ENCODE measurements at regions not wholly inside any gene's neighbourhood (a gene's known extent, or its start where the extent isn't known, plus 50 kb on each side); places are given as distances from the start of the nearest gene placed in this dataset.

DNA sequence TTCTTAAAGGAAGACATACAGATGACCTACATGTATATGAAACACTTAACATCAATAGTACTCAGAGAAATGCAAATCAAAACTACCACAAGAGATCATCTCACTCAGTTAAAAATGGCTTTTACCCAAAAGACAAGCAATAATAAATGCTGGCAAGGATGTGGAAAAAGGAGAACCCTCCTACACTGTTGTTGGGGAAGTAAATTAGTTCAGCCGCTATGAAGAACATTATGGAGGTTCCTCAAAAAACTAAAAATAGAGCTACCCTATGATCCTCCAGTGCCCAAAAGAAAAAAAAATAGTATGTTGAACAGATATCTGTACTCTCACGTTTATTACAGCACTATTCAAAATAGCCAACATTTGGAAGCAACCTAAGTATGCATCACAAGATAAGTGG lies 1579.4 kb upstream of the TMEFF2 start:
- no peak overlapping the region for H3K4me2 ChIP-seq (ENCODE audit: control insufficient read depth, insufficient read depth)
- H3K79me2 ChIP-seq (ENCODE audit: control insufficient read depth, insufficient read depth, low read length), result no peaks in the 10 kb centered on the region
- no peaks in the 10 kb centered on the region for H3K9me3 ChIP-seq (replicated peaks; ENCODE audit: control insufficient read depth, insufficient read depth, low read length)
- no peaks in the 10 kb centered on the region for H3K36me3 ChIP-seq (ENCODE audit: control insufficient read depth in 2 of 2, insufficient read depth in 2 of 2, low read length in 1 of 2)
- ChIA-PET SMC1A (ENCODE audit: uncharacterized antibody, unreplicated experiment) (no interaction called here), POLR2A (no interaction called here), CTCF (no interaction called here), RAD21 (ENCODE audit: unreplicated experiment) (no interaction called here)
- intact Hi-C loops (cut with micrococcal nuclease; ENCODE audit: unreplicated experiment), result no loop called here
- H3K4me3 ChIP-seq, result no peak overlapping the region
- H3K27ac ChIP-seq (ENCODE audit: control insufficient read depth, insufficient read depth), result no peak overlapping the region
- no peak for ATAC-seq
- no peak for FAIRE-seq
- no peak overlapping the region for H3K9ac ChIP-seq (ENCODE audit: control insufficient read depth, insufficient read depth, low read length)
- no TSS peak for BruUV-seq (replicated peaks)
- WGBS (ENCODE audit: insufficient coverage, insufficient replicate concordance, low lambda C conversion rate, missing lambda C conversion rate), result 50% methylated on average over 2 of the region's 2 CpGs
- no peaks in the 10 kb centered on the region for H3K27me3 ChIP-seq (replicated peaks in 1 of 2; ENCODE audit: control insufficient read depth in 2 of 2, insufficient read depth in 2 of 2, low read length in 1 of 2)
- in situ Hi-C loops (cut with MboI), result no loop called here
- H4K20me1 ChIP-seq (ENCODE audit: control insufficient read depth, insufficient read depth), result no peaks in the 10 kb centered on the region
- TF ChIP-seq, protein P1, sequence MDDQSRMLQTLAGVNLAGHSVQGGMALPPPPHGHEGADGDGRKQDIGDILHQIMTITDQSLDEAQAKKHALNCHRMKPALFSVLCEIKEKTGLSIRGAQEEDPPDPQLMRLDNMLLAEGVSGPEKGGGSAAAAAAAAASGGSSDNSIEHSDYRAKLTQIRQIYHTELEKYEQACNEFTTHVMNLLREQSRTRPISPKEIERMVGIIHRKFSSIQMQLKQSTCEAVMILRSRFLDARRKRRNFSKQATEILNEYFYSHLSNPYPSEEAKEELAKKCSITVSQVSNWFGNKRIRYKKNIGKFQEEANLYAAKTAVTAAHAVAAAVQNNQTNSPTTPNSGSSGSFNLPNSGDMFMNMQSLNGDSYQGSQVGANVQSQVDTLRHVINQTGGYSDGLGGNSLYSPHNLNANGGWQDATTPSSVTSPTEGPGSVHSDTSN (IDR thresholded peaks at IDR 0.05; ENCODE audit: insufficient replicate concordance, low read depth, low read length), result no peak
- no peak for TF ChIP-seq EED (IDR thresholded peaks at IDR 0.05; ENCODE audit: low read depth)
- TF ChIP-seq ZNF217 (IDR thresholded peaks at IDR 0.05), result no peak
- no peak for TF ChIP-seq POLR2AphosphoS5 (IDR thresholded peaks at IDR 0.05; ENCODE audit: low read length)
- TF ChIP-seq STAT1 (conservative IDR thresholded peaks at IDR 0.05), result no peak
- no peak for TF ChIP-seq PAX5 (IDR thresholded peaks at IDR 0.05; ENCODE audit: borderline replicate concordance, low read depth, low read length)
- TF ChIP-seq POLR2A (IDR thresholded peaks at IDR 0.05; ENCODE audit: low read depth, low read length), result no peak
- TF ChIP-seq, protein P2, sequence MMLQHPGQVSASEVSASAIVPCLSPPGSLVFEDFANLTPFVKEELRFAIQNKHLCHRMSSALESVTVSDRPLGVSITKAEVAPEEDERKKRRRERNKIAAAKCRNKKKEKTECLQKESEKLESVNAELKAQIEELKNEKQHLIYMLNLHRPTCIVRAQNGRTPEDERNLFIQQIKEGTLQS (IDR thresholded peaks at IDR 0.05; ENCODE audit: borderline replicate concordance, extremely low read depth, low read depth, low read length), result no peak
- no peak overlapping the region for H2AFZ ChIP-seq (ENCODE audit: control insufficient read depth, low read depth, low read length)
- no peak for DNase-seq (ENCODE audit: low read depth, low spot score)
- H3K4me1 ChIP-seq (ENCODE audit: control insufficient read depth, insufficient read depth, low read length), result no peaks in the 10 kb centered on the region

DNA sequence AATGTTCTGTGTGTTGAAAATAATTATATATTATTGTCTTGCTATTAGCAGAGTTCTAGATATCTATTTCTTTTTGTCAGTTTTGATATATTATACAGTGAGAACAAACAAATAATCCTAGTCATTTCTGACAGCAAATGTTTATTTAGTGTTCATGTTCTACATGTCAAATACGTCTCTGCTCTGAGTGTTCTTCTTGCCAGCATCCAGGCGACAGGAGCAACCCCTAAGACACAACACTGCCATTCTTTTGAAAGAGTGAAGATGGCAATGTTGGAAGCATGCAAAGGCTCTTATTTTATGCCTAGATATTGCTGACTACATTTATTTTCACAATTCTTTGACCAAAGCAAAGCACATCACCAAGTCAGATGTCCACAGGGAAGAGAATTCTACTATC lies 1556.6 kb upstream of the TMEFF2 start:
- no peaks in the 10 kb centered on the region for H3K4me1 ChIP-seq (ENCODE audit: control insufficient read depth, insufficient read depth, low read length)
- WGBS (ENCODE audit: insufficient coverage, insufficient replicate concordance, low lambda C conversion rate, missing lambda C conversion rate), result 13% methylated on average over 2 of the region's 2 CpGs
- no peak for DNase-seq (ENCODE audit: low read depth, low spot score)
- no peaks in the 10 kb centered on the region for H3K36me3 ChIP-seq (ENCODE audit: control insufficient read depth in 2 of 2, insufficient read depth in 2 of 2, low read length in 1 of 2)
- POLR2A ChIA-PET, result no interaction called here
- H3K9ac ChIP-seq (ENCODE audit: control insufficient read depth, insufficient read depth, low read length), result no peak overlapping the region
- no peak for FAIRE-seq
- no TSS peak for BruUV-seq (replicated peaks)
- no peak overlapping the region for H3K27ac ChIP-seq (ENCODE audit: control insufficient read depth, insufficient read depth)
- no peaks in the 10 kb centered on the region for H3K79me2 ChIP-seq (ENCODE audit: control insufficient read depth, insufficient read depth, low read length)
- H3K4me3 ChIP-seq, result no peak overlapping the region
- ATAC-seq, result no peak
- intact Hi-C loops (cut with micrococcal nuclease; ENCODE audit: unreplicated experiment) (no loop called here), in situ Hi-C loops (cut with MboI) (no loop called here)
- SMC1A ChIA-PET (ENCODE audit: uncharacterized antibody, unreplicated experiment), result no interaction called here
- H3K27me3 ChIP-seq (replicated peaks in 1 of 2; ENCODE audit: control insufficient read depth in 2 of 2, insufficient read depth in 2 of 2, low read length in 1 of 2), result no peaks in the 10 kb centered on the region
- no peak overlapping the region for H3K4me2 ChIP-seq (ENCODE audit: control insufficient read depth, insufficient read depth)
- H4K20me1 ChIP-seq (ENCODE audit: control insufficient read depth, insufficient read depth), result no peaks in the 10 kb centered on the region
- no peaks in the 10 kb centered on the region for H3K9me3 ChIP-seq (replicated peaks; ENCODE audit: control insufficient read depth, insufficient read depth, low read length)
- RAD21 ChIA-PET (ENCODE audit: unreplicated experiment), result no interaction called here
- CTCF ChIA-PET, result no interaction called here
- no peak overlapping the region for H2AFZ ChIP-seq (ENCODE audit: control insufficient read depth, low read depth, low read length)
- TF ChIP-seq JUNB (IDR thresholded peaks at IDR 0.05) (no peak), DPF2 (IDR thresholded peaks at IDR 0.05) (no peak), LARP7 (IDR thresholded peaks at IDR 0.05) (no peak), YBX1 (IDR thresholded peaks at IDR 0.05) (no peak)
- TF ChIP-seq, protein P3, sequence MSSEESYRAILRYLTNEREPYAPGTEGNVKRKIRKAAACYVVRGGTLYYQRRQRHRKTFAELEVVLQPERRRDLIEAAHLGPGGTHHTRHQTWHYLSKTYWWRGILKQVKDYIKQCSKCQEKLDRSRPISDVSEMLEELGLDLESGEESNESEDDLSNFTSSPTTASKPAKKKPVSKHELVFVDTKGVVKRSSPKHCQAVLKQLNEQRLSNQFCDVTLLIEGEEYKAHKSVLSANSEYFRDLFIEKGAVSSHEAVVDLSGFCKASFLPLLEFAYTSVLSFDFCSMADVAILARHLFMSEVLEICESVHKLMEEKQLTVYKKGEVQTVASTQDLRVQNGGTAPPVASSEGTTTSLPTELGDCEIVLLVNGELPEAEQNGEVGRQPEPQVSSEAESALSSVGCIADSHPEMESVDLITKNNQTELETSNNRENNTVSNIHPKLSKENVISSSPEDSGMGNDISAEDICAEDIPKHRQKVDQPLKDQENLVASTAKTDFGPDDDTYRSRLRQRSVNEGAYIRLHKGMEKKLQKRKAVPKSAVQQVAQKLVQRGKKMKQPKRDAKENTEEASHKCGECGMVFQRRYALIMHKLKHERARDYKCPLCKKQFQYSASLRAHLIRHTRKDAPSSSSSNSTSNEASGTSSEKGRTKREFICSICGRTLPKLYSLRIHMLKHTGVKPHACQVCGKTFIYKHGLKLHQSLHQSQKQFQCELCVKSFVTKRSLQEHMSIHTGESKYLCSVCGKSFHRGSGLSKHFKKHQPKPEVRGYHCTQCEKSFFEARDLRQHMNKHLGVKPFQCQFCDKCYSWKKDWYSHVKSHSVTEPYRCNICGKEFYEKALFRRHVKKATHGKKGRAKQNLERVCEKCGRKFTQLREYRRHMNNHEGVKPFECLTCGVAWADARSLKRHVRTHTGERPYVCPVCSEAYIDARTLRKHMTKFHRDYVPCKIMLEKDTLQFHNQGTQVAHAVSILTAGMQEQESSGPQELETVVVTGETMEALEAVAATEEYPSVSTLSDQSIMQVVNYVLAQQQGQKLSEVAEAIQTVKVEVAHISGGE (CRISPR knock-in tag; IDR thresholded peaks at IDR 0.05), result no peak

Data from GM12878 (cell line).